RCC 7860 (cell line): ENCODE measurements at regions not wholly inside any gene's neighbourhood (a gene's known extent, or its start where the extent isn't known, plus 50 kb on each side); places are given as distances from the start of the nearest gene placed in this dataset.
"Not testable (repeated sequence)": the region's sequence is repeated elsewhere in the genome, so short reads cannot be mapped to it uniquely, and the experiment has no call there.

ENCODE experiments used
- DNase-seq: peaks from one replicate; pipeline ENCODE4 v3.0.0-alpha.2; 2015; ENCODE audit warnings: low spot score
- FAIRE-seq: peaks from 2 replicates; lab custom pipeline; 2012; peaks lifted over from hg19 to GRCh38; lab: Jason Lieb, UNC

- FAIRE-seq, result no peak
These were observed 241.7 kb upstream of the HDAC4 start for GRCh38 chr2:239642406-239643004.

GRCh38 chr2:239641904-239642303 is 241.1 kb upstream of the HDAC4 start:
- DNase-seq, FAIRE-seq: not testable (repeated sequence)

More at GRCh38 chr2:239642406-239643004, 241.7 kb upstream of the HDAC4 start:
- no peak for DNase-seq

- DNase-seq (no peak), FAIRE-seq (no peak)
These were observed 240.1 kb upstream of the HDAC4 start for GRCh38 chr2:239640676-239641578.

- FAIRE-seq, result no peak
These were observed 239.4 kb upstream of the HDAC4 start for GRCh38 chr2:239640210-239640609.

GRCh38 chr2:239639421-239640185 is 238.8 kb upstream of the HDAC4 start:
- FAIRE-seq (no peak), DNase-seq (no peak)

More at GRCh38 chr2:239640210-239640609, 239.4 kb upstream of the HDAC4 start:
- DNase-seq, result no peak

GRCh38 chr2:239638376-239638775 is 237.6 kb upstream of the HDAC4 start:
- DNase-seq (no peak), FAIRE-seq (no peak)

GRCh38 chr2:239636808-239637207 is 236.0 kb upstream of the HDAC4 start:
- FAIRE-seq (no peak), DNase-seq (no peak)

GRCh38 chr2:239634769-239635168 is 233.9 kb upstream of the HDAC4 start:
- DNase-seq, result no peak
- FAIRE-seq, result no peak

GRCh38 chr2:239630618-239631286 is 229.9 kb upstream of the HDAC4 start:
- FAIRE-seq (no peak), DNase-seq (no peak)

GRCh38 chr2:239629926-239630617 is 229.3 kb upstream of the HDAC4 start:
- FAIRE-seq (no peak), DNase-seq (no peak)

- FAIRE-seq (no peak), DNase-seq (no peak)
These were observed 226.3 kb upstream of the HDAC4 start for GRCh38 chr2:239626961-239627592.

GRCh38 chr2:239625971-239626734 is 225.3 kb upstream of the HDAC4 start:
- DNase-seq, result no peak
- FAIRE-seq, result no peak

GRCh38 chr2:239625156-239625845 is 224.5 kb upstream of the HDAC4 start:
- no peak for DNase-seq

GRCh38 chr2:239621611-239622010 is 220.8 kb upstream of the HDAC4 start:
- DNase-seq, result no peak
- FAIRE-seq, result no peak

More at GRCh38 chr2:239625156-239625845, 224.5 kb upstream of the HDAC4 start:
- no peak for FAIRE-seq

- no peak for DNase-seq
- FAIRE-seq, result no peak
These were observed 218.5 kb upstream of the HDAC4 start for GRCh38 chr2:239619369-239619768.

GRCh38 chr2:239616729-239617128 is 215.9 kb upstream of the HDAC4 start:
- no peak for FAIRE-seq
- no peak for DNase-seq

- FAIRE-seq, result no peak
- no peak for DNase-seq
These were observed 211.3 kb upstream of the HDAC4 start for GRCh38 chr2:239612133-239612532.

GRCh38 chr2:239611222-239611795 is 210.5 kb upstream of the HDAC4 start:
- DNase-seq (no peak), FAIRE-seq (no peak)
